Naive thymus-derived CD4-positive, alpha-beta T cell (primary cell): ENCODE measurements at regions not wholly inside any gene's neighbourhood (a gene's known extent, or its start where the extent isn't known, plus 50 kb on each side); places are given as distances from the start of the nearest gene placed in this dataset.

ENCODE experiments used
- ATAC-seq: fragments of 150-1000 bp; cut with Tn5 transposase; 2 replicates; pipeline ENCODE4 v1.10.0; 2021; ENCODE audit warnings: mild to moderate bottlenecking, moderate library complexity
- CTCF ChIA-PET: fragments of 350-600 bp; sonication (Branson Sonifier 250); formaldehyde crosslinking; loops from one replicate; lab custom pipeline; 2021; ENCODE audit warnings: antibody characterized with exemption; lab: Charles Lee
- POLR2A ChIA-PET: fragments of 350-600 bp; sonication (Branson Sonifier 250); formaldehyde crosslinking; loops from one replicate; lab custom pipeline; 2021; ENCODE audit warnings: antibody characterized with exemption, inconsistent platforms; lab: Charles Lee
- DNase-seq, 9 donors: peaks; one replicate each; pipeline versions ENCODE4 v3.0.0 to v3.0.0-alpha.2; 2020 to 2022; ENCODE audit warnings: mixed read lengths in 1 of 9
- H3K27ac ChIP-seq: one replicate; pipeline ENCODE4 v1.7.0; 2013; ENCODE audit warnings: mild to moderate bottlenecking, low read depth, low read length, moderate library complexity
- H3K27me3 ChIP-seq, 2 donors: one replicate each; pipeline ENCODE4 v1.7.0; 2013; ENCODE audit warnings: low read length in 2 of 2, mild to moderate bottlenecking in 2 of 2, moderate library complexity in 2 of 2; ENCODE audit not compliant: control insufficient read depth in 2 of 2, insufficient read depth in 2 of 2
- H3K36me3 ChIP-seq, 3 experiments: 1 replicate in 2 of 3; 2 replicates in 1 of 3; pipeline ENCODE4 v1.7.0; 2013; ENCODE audit warnings: low read length in 3 of 3, mild to moderate bottlenecking in 3 of 3, moderate library complexity in 1 of 3; ENCODE audit not compliant: insufficient read depth in 3 of 3, control insufficient read depth in 2 of 3
- H3K4me1 ChIP-seq, 2 donors: one replicate each; pipeline ENCODE4 v1.7.0; 2013; ENCODE audit warnings: low read length in 2 of 2, mild to moderate bottlenecking in 2 of 2, moderate library complexity in 1 of 2; ENCODE audit not compliant: control insufficient read depth in 2 of 2, insufficient read depth in 2 of 2
- H3K4me3 ChIP-seq: 2 replicates; pipeline ENCODE4 v1.7.0; 2013; ENCODE audit warnings: mild to moderate bottlenecking, low read length
- H3K9me3 ChIP-seq, 3 experiments: 1 replicate in 2 of 3; 2 replicates in 1 of 3; pipeline ENCODE4 v1.7.0; 2013; ENCODE audit warnings: low read length in 3 of 3; ENCODE audit not compliant: control insufficient read depth in 2 of 3
- H3K27ac Mint-ChIP-seq, 9 donors: one replicate each; pipeline ENCODE4 v1.8.0; 2020 to 2022; ENCODE audit warnings: mixed read lengths in 9 of 9, mild to moderate bottlenecking in 8 of 9, moderate library complexity in 5 of 9, inconsistent platforms in 2 of 9
- H3K27me3 Mint-ChIP-seq, 5 donors: one replicate each; pipeline ENCODE4 v1.8.0; 2021 to 2022; ENCODE audit warnings: mixed read lengths in 5 of 5, mild to moderate bottlenecking in 1 of 5
- H3K36me3 Mint-ChIP-seq, 5 donors: one replicate each; pipeline ENCODE4 v1.8.0; 2020 to 2022; ENCODE audit warnings: mixed read lengths in 5 of 5, mild to moderate bottlenecking in 3 of 5, inconsistent platforms in 1 of 5
- H3K4me1 Mint-ChIP-seq, 7 donors: one replicate each; pipeline ENCODE4 v1.8.0; 2020 to 2022; ENCODE audit warnings: mixed read lengths in 7 of 7, mild to moderate bottlenecking in 3 of 7, inconsistent platforms in 1 of 7
- H3K4me3 Mint-ChIP-seq, 10 donors: one replicate each; pipeline ENCODE4 v1.8.0; 2020 to 2022; ENCODE audit warnings: mild to moderate bottlenecking in 10 of 10, mixed read lengths in 10 of 10, moderate library complexity in 6 of 10, inconsistent platforms in 2 of 10
- H3K9me3 Mint-ChIP-seq, 11 donors: one replicate each; pipeline ENCODE4 v1.8.0; 2020 to 2022; ENCODE audit warnings: mixed read lengths in 11 of 11, mild to moderate bottlenecking in 4 of 11, inconsistent platforms in 1 of 11, moderate library complexity in 1 of 11
- intact Hi-C, 2 donors: fragments of 100-400 bp; cut with micrococcal nuclease; formaldehyde crosslinking; loops; one replicate each; pipeline ENCODE4 v1.15.1; 2023

DNA sequence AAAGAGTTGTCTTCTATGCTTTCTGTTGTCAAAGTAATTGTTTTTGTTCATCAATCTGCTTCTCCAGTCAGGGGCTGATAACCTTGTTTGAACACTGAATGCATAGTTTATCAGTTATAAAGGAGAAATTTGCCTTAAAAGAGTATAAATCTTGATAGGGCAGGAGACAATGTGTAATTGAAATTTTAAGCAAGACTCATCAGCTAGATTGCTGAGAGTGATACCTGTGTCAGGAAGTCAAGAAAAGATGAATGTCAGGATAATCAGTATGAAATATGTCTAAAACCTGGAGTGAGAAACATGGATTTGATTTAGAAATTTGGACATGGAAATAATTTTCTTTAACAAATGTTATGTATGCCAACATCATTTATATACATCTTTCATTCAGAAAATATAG is 1258.1 kb downstream of the EFNA5 start:
- Histone ChIP-seq H3K4me1 (no peaks in the 10 kb centered on the region), H3K27ac (no peak overlapping the region), H3K9me3 (no peaks in the 10 kb centered on the region), H3K27me3 (no peaks in the 10 kb centered on the region), H3K4me3 (no peak overlapping the region), H3K36me3 (no peaks in the 10 kb centered on the region)
- Mint-ChIP-seq H3K27me3 (no peaks in the 10 kb centered on the region), H3K4me3 (no peak overlapping the region), H3K36me3 (no peaks in the 10 kb centered on the region), H3K9me3 (peaks cover 0 to 20% (median 4%) of the 10 kb centered on the region in 11 donors), H3K27ac (no peak overlapping the region), H3K4me1 (no peaks in the 10 kb centered on the region)
- ATAC-seq (no peak), DNase-seq (no peak)
- CTCF ChIA-PET = no interaction called here
- POLR2A ChIA-PET = no interaction called here
- intact Hi-C loops = no loop called here

DNA sequence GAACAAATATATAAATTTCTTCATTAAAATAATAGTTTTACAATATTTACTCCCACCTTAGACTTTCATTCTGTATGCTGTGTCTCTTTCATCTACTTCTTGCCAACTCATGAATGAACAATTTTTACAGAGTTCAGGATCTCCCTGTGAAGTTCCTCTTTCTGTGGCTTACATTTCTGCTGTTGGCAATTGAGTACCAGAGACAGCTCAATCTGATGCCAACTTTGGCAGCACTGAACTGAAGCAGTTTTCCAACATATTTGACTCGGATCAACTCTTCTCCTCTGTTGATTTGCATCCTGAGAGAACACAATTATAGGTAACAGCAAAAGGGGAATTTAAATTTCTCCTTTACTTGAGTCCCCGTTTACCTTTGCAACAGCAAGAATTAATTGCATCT is 1262.2 kb downstream of the EFNA5 start:
- no peak for ATAC-seq
- H3K36me3 ChIP-seq = no peaks in the 10 kb centered on the region

GRCh38 chr5:106408141-106408540 is 1262.6 kb downstream of the EFNA5 start:
- intact Hi-C loops = no loop called here
- no peak overlapping the region for H3K27ac ChIP-seq
- ChIA-PET CTCF (no interaction called here), POLR2A (no interaction called here)
- Mint-ChIP-seq H3K9me3 (peaks cover 0 to 13% (median 0%) of the 10 kb centered on the region in 11 donors), H3K27ac (no peak overlapping the region), H3K27me3 (no peaks in the 10 kb centered on the region), H3K4me1 (no peaks in the 10 kb centered on the region), H3K36me3 (no peaks in the 10 kb centered on the region), H3K4me3 (no peak overlapping the region)
- H3K4me3 ChIP-seq = no peak overlapping the region
- no peaks in the 10 kb centered on the region for H3K4me1 ChIP-seq
- H3K27me3 ChIP-seq = no peaks in the 10 kb centered on the region
- no peaks in the 10 kb centered on the region for H3K36me3 ChIP-seq
- H3K9me3 ChIP-seq = no peaks in the 10 kb centered on the region
- no peak for DNase-seq
- ATAC-seq = no peak

More for the DNA sequence above, 1262.2 kb downstream of the EFNA5 start:
- Mint-ChIP-seq H3K27ac (no peak overlapping the region), H3K4me3 (no peak overlapping the region), H3K36me3 (no peaks in the 10 kb centered on the region), H3K27me3 (no peaks in the 10 kb centered on the region), H3K4me1 (no peaks in the 10 kb centered on the region), H3K9me3 (peaks cover 0 to 13% (median 0%) of the 10 kb centered on the region in 11 donors)
- no peaks in the 10 kb centered on the region for H3K27me3 ChIP-seq
- ChIA-PET CTCF (no interaction called here), POLR2A (no interaction called here)
- no peak overlapping the region for H3K4me3 ChIP-seq
- no peaks in the 10 kb centered on the region for H3K9me3 ChIP-seq
- H3K27ac ChIP-seq = no peak overlapping the region
- DNase-seq = no peak
- no peaks in the 10 kb centered on the region for H3K4me1 ChIP-seq
- intact Hi-C loops = no loop called here

DNA sequence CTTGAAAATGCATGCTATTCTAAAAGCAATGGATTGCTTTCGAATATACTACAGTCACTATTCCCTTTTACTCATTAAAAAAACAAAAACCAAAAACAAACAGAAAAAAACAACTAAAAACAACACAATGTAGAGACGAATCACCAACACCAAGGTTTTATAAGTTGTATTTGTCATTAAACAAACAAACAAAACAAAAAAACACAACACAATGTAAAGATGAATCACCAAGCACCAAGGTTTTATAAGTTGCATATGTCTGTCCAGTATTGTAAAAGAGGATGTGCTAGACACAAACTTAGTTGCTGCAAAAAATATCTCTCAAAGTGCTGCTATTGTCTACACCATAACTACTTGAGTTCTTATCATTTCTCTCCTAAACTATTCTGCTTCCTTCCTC is 1269.2 kb downstream of the EFNA5 start:
- no peak overlapping the region for H3K4me3 ChIP-seq
- no peaks in the 10 kb centered on the region for H3K4me1 Mint-ChIP-seq
- H3K27me3 ChIP-seq = no peaks in the 10 kb centered on the region
- no peaks in the 10 kb centered on the region for H3K36me3 ChIP-seq
- no peaks in the 10 kb centered on the region for H3K9me3 ChIP-seq
- no peak overlapping the region for H3K4me3 Mint-ChIP-seq
- ChIA-PET CTCF (no interaction called here), POLR2A (no interaction called here)
- H3K36me3 Mint-ChIP-seq = no peaks in the 10 kb centered on the region
- no peaks in the 10 kb centered on the region for H3K4me1 ChIP-seq
- H3K27me3 Mint-ChIP-seq = no peaks in the 10 kb centered on the region
- DNase-seq (no peak), ATAC-seq (no peak)
- no peak overlapping the region for H3K27ac Mint-ChIP-seq
- no peak overlapping the region for H3K27ac ChIP-seq
- intact Hi-C loops = no loop called here
- peaks cover 0 to 15% (median 0%) of the 10 kb centered on the region in 11 donors for H3K9me3 Mint-ChIP-seq

- intact Hi-C loops = no loop called here
- no peaks in the 10 kb centered on the region for H3K4me1 Mint-ChIP-seq
- POLR2A ChIA-PET = no interaction called here
- Histone ChIP-seq H3K9me3 (no peaks in the 10 kb centered on the region), H3K36me3 (no peaks in the 10 kb centered on the region), H3K27me3 (no peaks in the 10 kb centered on the region), H3K4me3 (no peak overlapping the region), H3K27ac (no peak overlapping the region), H3K4me1 (no peaks in the 10 kb centered on the region)
- H3K36me3 Mint-ChIP-seq = no peaks in the 10 kb centered on the region
- no peak for DNase-seq
- no peak overlapping the region for H3K4me3 Mint-ChIP-seq
- H3K27ac Mint-ChIP-seq = no peak overlapping the region
- H3K9me3 Mint-ChIP-seq = peaks cover 0 to 8% (median 0%) of the 10 kb centered on the region in 11 donors
- no peaks in the 10 kb centered on the region for H3K27me3 Mint-ChIP-seq
- CTCF ChIA-PET = no interaction called here
- ATAC-seq = no peak
Observed at GRCh38 chr5:106399391-106399790, 1271.3 kb downstream of the EFNA5 start.

DNA sequence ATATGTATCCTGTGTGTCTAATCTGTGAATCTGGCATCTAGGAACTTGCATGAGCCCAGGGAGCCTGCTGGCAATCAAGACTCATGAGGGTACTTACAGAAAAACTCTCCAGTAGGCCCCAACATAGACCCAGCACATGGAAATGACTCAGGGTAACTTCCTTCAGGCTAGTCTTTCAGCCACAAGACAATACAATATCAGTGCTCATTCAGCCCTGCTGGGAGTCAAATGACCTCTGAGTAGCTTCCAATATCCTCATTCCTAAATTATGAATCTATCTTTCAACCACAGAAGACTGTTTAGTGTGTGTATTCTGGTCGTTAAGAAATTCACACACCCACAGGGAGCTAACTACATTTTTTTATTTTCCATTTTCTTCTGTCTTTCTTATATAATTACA is 1273.0 kb downstream of the EFNA5 start:
- H3K4me3 ChIP-seq = no peak overlapping the region
- Mint-ChIP-seq H3K4me3 (no peak overlapping the region), H3K4me1 (no peaks in the 10 kb centered on the region), H3K9me3 (peaks cover 0 to 8% (median 0%) of the 10 kb centered on the region in 11 donors), H3K27me3 (no peaks in the 10 kb centered on the region), H3K27ac (no peak overlapping the region), H3K36me3 (no peaks in the 10 kb centered on the region)
- H3K27me3 ChIP-seq = no peaks in the 10 kb centered on the region
- no peak overlapping the region for H3K27ac ChIP-seq
- ATAC-seq (no peak), DNase-seq (no peak)
- no peaks in the 10 kb centered on the region for H3K36me3 ChIP-seq
- no peaks in the 10 kb centered on the region for H3K4me1 ChIP-seq
- no peaks in the 10 kb centered on the region for H3K9me3 ChIP-seq
- CTCF ChIA-PET = no interaction called here
- intact Hi-C loops = no loop called here
- POLR2A ChIA-PET = no interaction called here

- POLR2A ChIA-PET = no interaction called here
- Mint-ChIP-seq H3K4me1 (no peaks in the 10 kb centered on the region), H3K4me3 (no peak overlapping the region), H3K27me3 (no peaks in the 10 kb centered on the region), H3K36me3 (no peaks in the 10 kb centered on the region), H3K27ac (no peak overlapping the region), H3K9me3 (peaks cover 0 to 3% (median 0%) of the 10 kb centered on the region in 11 donors)
- H3K9me3 ChIP-seq = no peaks in the 10 kb centered on the region
- H3K27ac ChIP-seq = no peak overlapping the region
- H3K36me3 ChIP-seq = no peaks in the 10 kb centered on the region
- CTCF ChIA-PET = no interaction called here
- ATAC-seq (no peak), DNase-seq (no peak)
- H3K4me1 ChIP-seq = no peaks in the 10 kb centered on the region
- H3K27me3 ChIP-seq = no peaks in the 10 kb centered on the region
- H3K4me3 ChIP-seq = no peak overlapping the region
- intact Hi-C loops = no loop called here
Observed at GRCh38 chr5:106393276-106393675, 1277.5 kb downstream of the EFNA5 start.
